Fibroblast of skin of left quadriceps (primary cell): ENCODE measurements at regions not wholly inside any gene's neighbourhood (a gene's known extent, or its start where the extent isn't known, plus 50 kb on each side); places are given as distances from the start of the nearest gene placed in this dataset.
"Not testable (repeated sequence)": the region's sequence is repeated elsewhere in the genome, so short reads cannot be mapped to it uniquely, and the experiment has no call there.

Source experiments
- DNase-seq, 2 experiments: peaks; one replicate each; pipeline ENCODE4 v3.0.0-alpha.2; 2013; ENCODE audit warnings: low read depth in 2 of 2

DNA sequence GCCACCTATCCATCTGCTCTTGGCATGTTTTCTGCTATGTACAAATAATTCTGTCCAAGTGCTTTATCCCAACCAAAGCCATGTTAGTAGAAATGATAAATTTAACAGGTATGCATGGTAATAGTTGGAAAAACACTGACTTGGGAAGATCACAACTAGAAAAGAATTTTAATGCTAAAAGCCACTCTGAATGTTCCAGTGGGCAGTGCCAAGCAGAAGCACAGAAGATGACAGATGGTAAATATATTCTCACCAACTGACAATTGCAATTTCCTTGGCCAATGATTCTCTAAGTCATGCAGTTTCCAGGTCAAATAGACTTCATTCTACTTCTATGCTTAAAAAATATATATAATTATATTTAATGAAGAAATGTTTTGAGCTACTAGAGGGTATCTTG is 83.6 kb upstream of the SEMA3C start:
- no peak for DNase-seq

DNA sequence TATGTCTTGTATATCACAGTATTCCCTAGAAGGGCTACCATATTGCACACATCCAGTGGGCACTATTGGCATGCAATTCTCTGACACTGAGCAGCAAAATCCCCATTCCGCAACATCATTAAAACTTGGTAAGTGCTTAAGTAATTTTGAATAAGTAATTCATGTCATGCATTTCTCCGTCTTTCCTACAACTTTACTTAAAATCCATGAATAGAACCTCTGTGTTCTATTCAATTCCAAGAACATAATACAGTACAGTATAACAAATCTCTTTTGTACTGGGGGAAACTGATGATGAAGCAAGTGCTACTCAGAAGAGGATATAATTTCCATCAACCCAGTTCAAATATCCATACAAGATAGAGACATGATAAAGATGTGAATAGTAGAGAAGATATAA is 80.9 kb upstream of the SEMA3C start:
- no peak for DNase-seq

DNA sequence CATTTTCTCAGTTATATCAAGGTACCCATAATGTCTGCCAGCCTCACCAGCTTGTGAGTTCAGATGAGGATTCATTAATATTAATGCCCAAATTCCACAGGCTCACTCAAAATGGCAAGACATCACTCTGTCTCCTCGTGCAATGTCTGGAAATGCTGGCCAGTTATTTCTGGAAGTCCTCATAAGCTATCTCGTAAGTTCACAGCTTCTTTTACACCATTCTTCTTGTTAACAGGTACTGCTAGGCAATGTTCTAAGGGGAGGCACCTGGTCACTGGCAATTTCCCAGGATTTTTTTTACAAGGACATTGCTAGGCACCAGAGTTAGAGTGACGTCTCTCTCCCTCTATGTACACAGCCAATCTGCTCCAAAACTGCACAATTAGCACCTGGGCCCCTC is 80.2 kb upstream of the SEMA3C start:
- DNase-seq = no peak

DNA sequence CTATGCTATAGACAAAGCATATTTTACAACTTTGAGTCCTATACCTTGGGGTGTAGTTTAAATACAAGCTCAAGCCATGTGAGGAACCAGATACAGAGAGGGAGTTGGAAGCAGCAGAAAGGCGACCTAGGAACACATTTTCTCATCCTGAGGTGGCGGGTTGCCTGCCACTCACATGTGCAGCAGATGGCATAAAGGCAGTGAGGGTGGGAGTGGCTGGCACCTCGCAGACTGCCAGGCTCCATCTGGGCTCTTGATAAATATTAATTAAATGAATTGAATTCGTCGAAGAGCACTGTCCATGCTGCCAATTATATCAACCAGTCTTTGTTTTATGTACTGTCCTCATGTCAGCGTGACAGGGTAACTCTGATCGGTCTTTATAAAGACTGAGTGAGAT is 79.0 kb upstream of the SEMA3C start:
- DNase-seq = no peak

DNA sequence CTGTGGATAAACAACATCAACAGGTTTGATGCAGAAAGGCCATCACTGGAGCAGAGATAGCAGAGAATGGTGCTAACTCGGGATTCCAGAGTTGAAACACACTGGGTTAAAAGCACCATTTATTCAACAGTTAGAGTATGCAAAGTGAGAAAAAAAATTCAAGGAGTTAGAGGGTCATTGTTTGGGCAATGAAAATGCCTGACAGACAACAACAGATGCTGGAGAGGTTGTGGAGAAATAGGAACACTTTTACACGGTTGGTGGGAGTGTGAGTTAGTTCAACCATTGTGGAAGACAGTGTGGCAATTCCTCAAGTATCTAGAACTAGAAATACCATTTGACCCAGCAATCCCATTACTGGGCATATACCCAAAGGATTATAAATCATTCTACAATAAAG is 77.4 kb upstream of the SEMA3C start:
- DNase-seq = not testable (repeated sequence)

DNA sequence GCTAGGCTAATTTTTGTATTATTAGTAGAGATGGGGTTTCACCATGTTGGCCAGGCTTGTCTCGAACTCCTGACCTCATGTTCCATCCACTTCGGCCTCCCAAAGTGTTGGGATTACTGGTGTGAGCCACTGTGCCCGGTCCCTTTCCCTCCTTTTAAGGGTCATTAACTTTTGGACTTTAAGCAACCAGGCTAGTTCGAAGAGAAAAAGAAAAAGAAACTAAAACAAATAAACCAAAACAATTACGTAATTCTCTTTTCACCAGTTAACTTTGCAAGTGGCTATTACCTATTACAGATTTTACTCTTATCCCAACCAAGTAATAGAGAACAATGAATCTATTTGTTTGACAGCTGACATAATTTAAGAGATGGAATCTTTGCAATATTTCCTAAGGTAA is 72.8 kb upstream of the SEMA3C start:
- DNase-seq = no peak

DNA sequence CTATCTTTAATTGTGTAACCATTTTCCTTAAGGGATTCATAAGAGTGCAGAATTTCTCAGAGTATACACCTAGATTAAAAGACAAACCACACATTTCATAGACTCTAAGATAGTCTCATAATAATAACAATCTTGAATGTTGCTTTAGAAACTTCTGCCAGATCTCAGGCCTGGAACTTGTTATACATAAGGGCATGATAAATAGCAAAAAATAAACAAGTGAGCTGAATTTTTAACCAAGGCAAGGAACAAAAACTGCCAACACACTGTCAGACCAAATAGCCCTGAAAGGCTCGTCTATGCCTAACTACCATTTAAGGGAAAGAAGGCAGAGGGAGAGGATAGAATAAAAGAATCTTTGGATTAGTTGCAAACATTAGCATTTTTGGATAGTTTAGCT is 65.8 kb upstream of the SEMA3C start:
- DNase-seq = no peak

DNA sequence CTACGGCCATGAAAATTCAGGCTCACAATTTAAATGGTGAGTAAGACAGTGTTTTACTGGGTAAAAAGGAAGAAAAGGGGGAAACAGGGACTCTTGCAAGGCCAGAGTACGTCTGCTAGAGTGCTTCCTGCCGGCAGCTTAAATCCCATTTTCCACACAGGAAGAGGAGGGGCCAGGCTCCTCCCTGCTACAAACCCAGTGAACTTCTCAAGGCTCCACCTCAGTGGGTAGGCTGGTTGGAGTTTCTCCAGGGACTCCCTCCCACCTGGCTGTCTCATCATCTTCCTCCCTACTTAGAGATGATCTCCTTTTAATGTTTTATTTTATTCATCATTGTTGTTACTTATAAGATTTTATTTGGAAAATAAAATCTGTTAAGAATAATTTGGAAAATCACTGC is 62.6 kb upstream of the SEMA3C start:
- DNase-seq = no peak

DNA sequence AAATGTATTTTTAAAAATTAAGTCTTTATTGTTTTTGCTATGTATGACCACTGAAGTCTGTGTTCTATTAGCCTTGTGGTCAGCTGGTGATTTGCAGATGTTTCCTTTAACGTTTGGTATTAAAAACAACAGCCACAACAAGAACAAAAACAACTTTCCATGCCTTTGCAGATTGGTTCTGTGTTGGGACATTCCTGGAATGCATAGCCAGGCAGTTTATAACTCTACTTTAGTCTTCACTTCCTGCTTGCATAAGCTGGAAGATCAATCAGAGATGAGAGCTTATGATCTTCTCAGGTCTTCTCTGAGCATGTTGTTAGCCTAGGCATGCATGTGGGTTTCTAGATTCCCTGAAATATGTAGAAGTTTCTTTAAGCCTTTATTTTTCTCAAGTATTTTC is 58.9 kb upstream of the SEMA3C start:
- no peak for DNase-seq

DNA sequence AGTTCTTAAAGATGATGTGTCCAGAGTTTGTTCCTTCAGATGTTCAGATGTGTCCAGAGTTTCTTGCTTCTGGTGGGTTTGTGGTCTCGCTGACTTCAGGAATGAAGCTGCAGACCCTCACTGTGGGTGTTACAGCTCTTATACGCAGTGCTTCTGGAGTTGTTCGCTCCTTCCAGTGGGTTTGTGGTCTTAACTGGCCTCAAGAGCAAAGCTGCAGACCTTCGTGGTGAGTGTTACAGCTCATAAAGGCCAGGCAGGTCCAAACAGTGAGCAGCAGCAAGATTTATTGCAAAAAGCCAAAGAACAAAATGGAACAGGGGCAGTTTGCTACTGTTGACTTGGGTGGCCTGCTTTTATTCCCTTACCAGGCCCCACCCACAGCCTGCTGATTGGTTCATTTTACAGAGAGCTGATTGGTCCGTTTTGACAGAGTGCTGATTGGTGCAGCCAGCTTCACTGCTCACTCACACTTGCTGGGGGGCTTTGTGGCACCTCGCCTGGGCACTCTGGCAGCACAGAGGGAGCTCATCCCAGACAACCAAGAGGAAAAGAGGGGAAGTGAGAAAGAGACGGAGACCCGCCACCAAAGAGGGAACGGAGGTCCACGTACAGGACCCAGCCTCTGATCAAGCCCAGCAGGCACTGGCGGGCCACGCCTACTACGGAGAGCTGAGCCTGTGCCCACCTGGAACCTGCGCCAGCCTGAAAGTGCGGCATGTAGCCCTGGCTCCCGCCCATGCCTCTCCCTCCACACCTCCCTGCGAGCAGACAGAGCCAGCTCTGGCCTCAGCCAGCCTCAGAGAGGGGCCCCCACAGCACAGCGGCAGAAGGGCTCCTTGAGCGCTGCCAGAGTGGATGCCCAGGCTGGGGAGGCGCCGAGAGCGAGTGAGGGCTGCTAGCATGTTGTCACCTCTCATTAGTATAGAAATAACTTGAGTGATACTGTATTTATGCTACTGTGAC is 55.8 kb upstream of the SEMA3C start:
- no peak for DNase-seq

DNA sequence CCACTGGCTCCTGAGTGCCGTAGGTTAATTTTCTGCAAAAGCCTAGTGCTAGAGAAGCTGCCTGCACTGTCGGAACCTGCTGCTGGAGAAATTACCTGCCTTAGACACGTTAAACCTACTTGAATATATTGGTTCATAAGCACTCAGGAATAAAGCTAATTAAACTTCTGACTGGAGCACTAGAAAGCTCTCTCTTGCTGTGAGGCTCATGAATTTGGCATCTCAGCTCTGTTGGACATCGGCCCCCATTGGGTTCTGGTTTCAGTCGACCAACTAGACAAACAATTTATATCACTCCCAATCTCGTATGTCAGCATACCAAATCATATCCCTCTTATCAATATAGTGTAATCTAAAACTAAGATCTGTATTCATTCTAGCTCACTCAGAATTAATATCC is 52.4 kb upstream of the SEMA3C start:
- DNase-seq = no peak
